ENCODE measurements at regions not wholly inside any gene's neighbourhood (a gene's known extent, or its start where the extent isn't known, plus 50 kb on each side); places are given as distances from the start of the nearest gene placed in this dataset.

GRCh38 chr5:68026092-68026885 is 189.3 kb upstream of the PIK3R1 start:
- TF ChIP-seq POLR2A (IDR thresholded peaks at IDR 0.05) (no peak), CTCF (IDR thresholded peaks at IDR 0.05) (no peak), EP300 (IDR thresholded peaks at IDR 0.05) (no peak)

Data from tibial nerve (tissue), 4 donors.